ENCODE measurements at regions not wholly inside any gene's neighbourhood (a gene's known extent, or its start where the extent isn't known, plus 50 kb on each side); places are given as distances from the start of the nearest gene placed in this dataset.

- TF ChIP-seq CHD7 (IDR thresholded peaks at IDR 0.05; ENCODE audit: insufficient replicate concordance, low read length) (no peak), RNF2 (IDR thresholded peaks at IDR 0.05; ENCODE audit: borderline replicate concordance, low read depth, low read length, missing control alignments, poor library complexity, severe bottlenecking) (no peak), NRF1 (IDR thresholded peaks at IDR 0.05; ENCODE audit: low read depth, low read length) (no peak), KDM1A (IDR thresholded peaks at IDR 0.05; ENCODE audit: borderline replicate concordance, low read length) (no peak), POLR2AphosphoS5 (IDR thresholded peaks at IDR 0.05; ENCODE audit: low read depth, low read length) (no peak), CHD1 (IDR thresholded peaks at IDR 0.05; ENCODE audit: low read depth, low read length) (no peak), SP2 (IDR thresholded peaks at IDR 0.05; ENCODE audit: low read length) (no peak), CBX8 (IDR thresholded peaks at IDR 0.05; ENCODE audit: borderline replicate concordance, low read depth, low read length) (no peak), HDAC2 (IDR thresholded peaks at IDR 0.05; ENCODE audit: borderline replicate concordance in 1 of 2, low read depth in 2 of 2, low read length in 2 of 2) (no peak), MAX (IDR thresholded peaks at IDR 0.05) (no peak)
Observed at GRCh38 chr17:83178533-83179304, 99.3 kb downstream of the METRNL start (continued).
